Gastroesophageal sphincter (tissue), 3 donors: ENCODE measurements at regions not wholly inside any gene's neighbourhood (a gene's known extent, or its start where the extent isn't known, plus 50 kb on each side); places are given as distances from the start of the nearest gene placed in this dataset.

Experiments
- CTCF ChIP-seq, 4 experiments: fragments of 200-600 bp in 2 of 4; fragments of 450-650 bp in 2 of 4; sonication (generic) in 1 of 4; IDR thresholded peaks; one replicate each; pipeline ENCODE4 v1.5.1; 2017 to 2019; ENCODE audit warnings: antibody characterized with exemption in 4 of 4, mild to moderate bottlenecking in 2 of 4, moderate library complexity in 2 of 4
- EP300 ChIP-seq: sonication (generic); formaldehyde crosslinking; IDR thresholded peaks from one replicate; pipeline ENCODE4 v1.6.1; 2017; ENCODE audit warnings: antibody characterized with exemption, mild to moderate bottlenecking
- POLR2A ChIP-seq, 2 donors: fragments of 450-650 bp; IDR thresholded peaks; one replicate each; pipeline ENCODE4 v1.6.1; 2017; ENCODE audit warnings: antibody characterized with exemption in 2 of 2, mild to moderate bottlenecking in 2 of 2, moderate library complexity in 1 of 2

GRCh38 chr7:424301-424935 is 95.2 kb downstream of the PDGFA start:
- no peak for TF ChIP-seq CTCF (IDR thresholded peaks at IDR 0.05)
- TF ChIP-seq EP300: no peak
- no peak for TF ChIP-seq POLR2A (IDR thresholded peaks at IDR 0.05)
